ENCODE measurements at regions not wholly inside any gene's neighbourhood (a gene's known extent, or its start where the extent isn't known, plus 50 kb on each side); places are given as distances from the start of the nearest gene placed in this dataset.

- TF ChIP-seq GMEB1 (CRISPR knock-in tag; IDR thresholded peaks at IDR 0.05; ENCODE audit: borderline replicate concordance) (no peak), ZNF142 (CRISPR knock-in tag; IDR thresholded peaks at IDR 0.05) (no peak), TOE1 (CRISPR knock-in tag; IDR thresholded peaks at IDR 0.05) (no peak), ZNF235 (CRISPR knock-in tag; IDR thresholded peaks at IDR 0.05; ENCODE audit: borderline replicate concordance) (no peak), PAWR (CRISPR knock-in tag; IDR thresholded peaks at IDR 0.05; ENCODE audit: borderline replicate concordance) (no peak), SP4 (CRISPR knock-in tag; IDR thresholded peaks at IDR 0.05) (no peak), ZFP36L2 (CRISPR knock-in tag; IDR thresholded peaks at IDR 0.05) (no peak), FOSL1 (CRISPR knock-in tag; IDR thresholded peaks at IDR 0.05; ENCODE audit: borderline replicate concordance) (no peak), ZNF550 (CRISPR knock-in tag; IDR thresholded peaks at IDR 0.05; ENCODE audit: borderline replicate concordance) (no peak)
These were observed 165.5 kb upstream of the DIO3 start (continued) for GRCh38 chr14:101395779-101396178.
